ENCODE measurements at regions not wholly inside any gene's neighbourhood (a gene's known extent, or its start where the extent isn't known, plus 50 kb on each side); places are given as distances from the start of the nearest gene placed in this dataset.

- Histone ChIP-seq H4K5ac (ENCODE audit: insufficient read length, low read depth, low read length) (no peak overlapping the region), H3K79me2 (ENCODE audit: control insufficient read depth in 1 of 2, insufficient read depth in 2 of 2, low read length in 2 of 2) (no peaks in the 10 kb centered on the region), H3K14ac (ENCODE audit: insufficient read length) (no peak overlapping the region), H3K79me1 (ENCODE audit: low read depth, low read length) (no peaks in the 10 kb centered on the region), H3K23me2 (ENCODE audit: low read depth, low read length) (no peaks in the 10 kb centered on the region), H2BK15ac (ENCODE audit: low read length) (no peak overlapping the region), H3K4me1 (replicated peaks in 1 of 4; ENCODE audit: control insufficient read depth in 3 of 4, insufficient read depth in 4 of 4, low read length in 3 of 4) (no peaks in the 10 kb centered on the region), H3K18ac (ENCODE audit: extremely low read depth, low read length) (no peak overlapping the region), H3K4me2 (ENCODE audit: insufficient read depth in 1 of 2, low read depth in 2 of 2, low read length in 2 of 2) (no peak overlapping the region), H3K4ac (replicated peaks; ENCODE audit: insufficient read length, low read depth, low read length) (no peak overlapping the region), H3K4me3 (ENCODE audit: extremely low read depth in 1 of 4, insufficient read depth in 2 of 4, low read depth in 3 of 4, low read length in 4 of 4) (no peak overlapping the region), H2BK5ac (ENCODE audit: low read depth, low read length) (no peak overlapping the region), H3K9ac (replicated peaks in 1 of 4; ENCODE audit: extremely low read depth in 1 of 4, low read depth in 3 of 4, low read length in 3 of 4) (no peak overlapping the region), H3K36me3 (ENCODE audit: control insufficient read depth in 2 of 4, insufficient read depth in 4 of 4, low read length in 3 of 4) (no peaks in the 10 kb centered on the region), H2BK20ac (ENCODE audit: low read length) (no peak overlapping the region), H3K23ac (ENCODE audit: insufficient read length) (no peak overlapping the region), H4K8ac (ENCODE audit: extremely low read depth, insufficient read depth, low read length) (no peak overlapping the region), H3K27ac (ENCODE audit: low read depth, low read length) (no peak overlapping the region), H4K20me1 (replicated peaks in 1 of 2; ENCODE audit: control insufficient read depth in 1 of 2, insufficient read depth in 2 of 2, low read length in 2 of 2) (no peaks in the 10 kb centered on the region), H3K9me3 (ENCODE audit: insufficient read depth in 2 of 2, low read depth in 1 of 2, low read length in 1 of 2) (peaks cover 0 to 3% of the 10 kb centered on the region in 2 experiments; a peak in 2 of 4 replicates), H4K91ac (replicated peaks; ENCODE audit: insufficient read length, low read length) (no peak overlapping the region), H2BK120ac (replicated peaks; ENCODE audit: low read depth, low read length) (no peak overlapping the region), H2BK12ac (ENCODE audit: low read depth, low read length) (no peak overlapping the region), H2AFZ (ENCODE audit: low read length) (no peak overlapping the region), H3K56ac (replicated peaks; ENCODE audit: insufficient read length, low read depth, low read length) (no peak overlapping the region), H3K27me3 (replicated peaks in 1 of 4; ENCODE audit: control insufficient read depth in 3 of 4, extremely low read depth in 1 of 4, insufficient read depth in 3 of 4, low read length in 3 of 4) (no peaks in the 10 kb centered on the region), H2AK5ac (ENCODE audit: low read depth, low read length) (no peak overlapping the region)
- WGBS, 2 experiments (ENCODE audit: extremely low coverage in 1 of 2, insufficient coverage in 1 of 2, insufficient read length in 1 of 2, insufficient replicate concordance in 2 of 2, low coverage in 1 of 2, low lambda C conversion rate in 2 of 2, missing lambda C conversion rate in 1 of 2): 87% methylated on average over 3 of the region's 3 CpGs; no CpG with 5 or more reads in 1 of the 2 experiments
- DNase-seq (ENCODE audit: low read depth in 1 of 2, low spot score in 2 of 2) (no peak), FAIRE-seq (no peak)
- ChIA-PET POLR2A (ENCODE audit: partially characterized antibody) (no interaction called here), CTCF (ENCODE audit: partially characterized antibody) (interaction anchor here (0.6 to 4.1 kb wide), 3 partner anchors 11 to 807 kb away, joined by 3 to 28 read pairs (median 3); no protein-coding TSS in a partner anchor)
- TF ChIP-seq SRF (IDR thresholded peaks at IDR 0.05; ENCODE audit: low read depth, low read length): no peak
- no peak for TF ChIP-seq SP2 (IDR thresholded peaks at IDR 0.05; ENCODE audit: low read length)
- TF ChIP-seq HDAC6 (IDR thresholded peaks at IDR 0.05; ENCODE audit: low read depth, low read length): no peak
- TF ChIP-seq ASH2L (IDR thresholded peaks at IDR 0.05; ENCODE audit: low read length): no peak
- no peak for TF ChIP-seq CBX5 (IDR thresholded peaks at IDR 0.05; ENCODE audit: low read depth, low read length)
Measured at GRCh38 chr16:73753931-73754330, 542.7 kb upstream of the PSMD7 start.

Measured in H1 (cell line).